Mammary epithelial cell (primary cell): ENCODE measurements at regions not wholly inside any gene's neighbourhood (a gene's known extent, or its start where the extent isn't known, plus 50 kb on each side); places are given as distances from the start of the nearest gene placed in this dataset.

Source experiments
- EZH2 ChIP-seq: IDR thresholded peaks from 2 replicates; pipeline ENCODE4 v1.6.1; 2012; ENCODE audit warnings: low read length, inconsistent platforms, borderline replicate concordance
- TF ChIP-seq, protein P1 (sequence below), 2 donors: IDR thresholded peaks in 1 of 2; conservative IDR thresholded peaks in 1 of 2; 2 replicates each; pipeline ENCODE4 v1.5.1; 2011 to 2012; ENCODE audit warnings: inconsistent platforms in 2 of 2, low read length in 2 of 2, mild to moderate bottlenecking in 2 of 2, control low read depth in 1 of 2, low read depth in 1 of 2; ENCODE audit not compliant: insufficient read depth in 1 of 2; ENCODE audit errors: extremely low read depth in 1 of 2

GRCh38 chr1:4062992-4063391 lies 162.9 kb upstream of the C1orf174 start:
- TF ChIP-seq, protein P1, sequence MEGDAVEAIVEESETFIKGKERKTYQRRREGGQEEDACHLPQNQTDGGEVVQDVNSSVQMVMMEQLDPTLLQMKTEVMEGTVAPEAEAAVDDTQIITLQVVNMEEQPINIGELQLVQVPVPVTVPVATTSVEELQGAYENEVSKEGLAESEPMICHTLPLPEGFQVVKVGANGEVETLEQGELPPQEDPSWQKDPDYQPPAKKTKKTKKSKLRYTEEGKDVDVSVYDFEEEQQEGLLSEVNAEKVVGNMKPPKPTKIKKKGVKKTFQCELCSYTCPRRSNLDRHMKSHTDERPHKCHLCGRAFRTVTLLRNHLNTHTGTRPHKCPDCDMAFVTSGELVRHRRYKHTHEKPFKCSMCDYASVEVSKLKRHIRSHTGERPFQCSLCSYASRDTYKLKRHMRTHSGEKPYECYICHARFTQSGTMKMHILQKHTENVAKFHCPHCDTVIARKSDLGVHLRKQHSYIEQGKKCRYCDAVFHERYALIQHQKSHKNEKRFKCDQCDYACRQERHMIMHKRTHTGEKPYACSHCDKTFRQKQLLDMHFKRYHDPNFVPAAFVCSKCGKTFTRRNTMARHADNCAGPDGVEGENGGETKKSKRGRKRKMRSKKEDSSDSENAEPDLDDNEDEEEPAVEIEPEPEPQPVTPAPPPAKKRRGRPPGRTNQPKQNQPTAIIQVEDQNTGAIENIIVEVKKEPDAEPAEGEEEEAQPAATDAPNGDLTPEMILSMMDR (conservative IDR thresholded peaks at IDR 0.05 in 1 of 2, IDR thresholded peaks at IDR 0.05 in 1 of 2; ENCODE audit: extremely low read depth in 1 of 2, insufficient read depth in 1 of 2, low read depth in 1 of 2, low read length in 2 of 2), result no peak
- TF ChIP-seq EZH2, result no peak
